GM20000 (cell line): ENCODE measurements at regions not wholly inside any gene's neighbourhood (a gene's known extent, or its start where the extent isn't known, plus 50 kb on each side); places are given as distances from the start of the nearest gene placed in this dataset.

Experiments used
- DNase-seq: peaks from one replicate; pipeline ENCODE4 v3.0.0; 2012; ENCODE audit warnings: low spot score
- CTCF ChIP-seq: IDR thresholded peaks from 2 replicates; pipeline ENCODE4 v1.5.1; 2012; ENCODE audit warnings: mild to moderate bottlenecking, control low read depth; ENCODE audit errors: extremely low read depth, missing control alignments

GRCh38 chr21:38725196-38726157 lies 80.3 kb upstream of the ETS2 start:
- no peak for TF ChIP-seq CTCF
- DNase-seq, result no peak

- DNase-seq, result no peak
- no peak for TF ChIP-seq CTCF
Measured at GRCh38 chr21:38726482-38726881, 79.2 kb upstream of the ETS2 start.

- no peak for DNase-seq
- TF ChIP-seq CTCF, result no peak
Measured at GRCh38 chr21:38729291-38729690, 76.4 kb upstream of the ETS2 start.

- DNase-seq, result no peak
Measured at GRCh38 chr21:38729754-38730379, 75.9 kb upstream of the ETS2 start.

GRCh38 chr21:38733972-38734546 lies 71.7 kb upstream of the ETS2 start:
- DNase-seq, result peak; percentile 70
- peak; percentile 72 for TF ChIP-seq CTCF

More at GRCh38 chr21:38729754-38730379, 75.9 kb upstream of the ETS2 start:
- TF ChIP-seq CTCF, result no peak

GRCh38 chr21:38734646-38735365 lies 70.9 kb upstream of the ETS2 start:
- TF ChIP-seq CTCF, result no peak
- no peak for DNase-seq
